ENCODE measurements at regions not wholly inside any gene's neighbourhood (a gene's known extent, or its start where the extent isn't known, plus 50 kb on each side); places are given as distances from the start of the nearest gene placed in this dataset.

DNA sequence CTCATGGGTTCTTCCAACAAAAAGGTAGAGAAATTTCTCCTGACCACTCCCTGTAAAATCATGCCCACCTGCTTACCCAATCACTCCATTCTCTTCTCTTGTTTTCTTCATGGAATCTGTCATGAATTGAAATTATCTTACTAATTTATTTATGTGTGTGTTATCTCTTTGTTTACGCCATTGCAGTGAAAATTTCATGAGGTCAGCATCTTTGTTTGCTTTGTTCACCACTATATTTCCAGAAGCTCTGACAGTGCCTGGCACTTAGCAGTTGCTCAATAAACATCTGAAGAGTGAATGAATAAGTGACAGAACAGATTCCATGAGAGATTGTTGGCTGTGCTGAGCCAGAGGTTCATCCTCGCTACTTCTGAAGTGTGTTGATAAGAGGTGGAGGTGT, 329.5 kb downstream of the NXPE2 start:
- TF ChIP-seq, protein P1, sequence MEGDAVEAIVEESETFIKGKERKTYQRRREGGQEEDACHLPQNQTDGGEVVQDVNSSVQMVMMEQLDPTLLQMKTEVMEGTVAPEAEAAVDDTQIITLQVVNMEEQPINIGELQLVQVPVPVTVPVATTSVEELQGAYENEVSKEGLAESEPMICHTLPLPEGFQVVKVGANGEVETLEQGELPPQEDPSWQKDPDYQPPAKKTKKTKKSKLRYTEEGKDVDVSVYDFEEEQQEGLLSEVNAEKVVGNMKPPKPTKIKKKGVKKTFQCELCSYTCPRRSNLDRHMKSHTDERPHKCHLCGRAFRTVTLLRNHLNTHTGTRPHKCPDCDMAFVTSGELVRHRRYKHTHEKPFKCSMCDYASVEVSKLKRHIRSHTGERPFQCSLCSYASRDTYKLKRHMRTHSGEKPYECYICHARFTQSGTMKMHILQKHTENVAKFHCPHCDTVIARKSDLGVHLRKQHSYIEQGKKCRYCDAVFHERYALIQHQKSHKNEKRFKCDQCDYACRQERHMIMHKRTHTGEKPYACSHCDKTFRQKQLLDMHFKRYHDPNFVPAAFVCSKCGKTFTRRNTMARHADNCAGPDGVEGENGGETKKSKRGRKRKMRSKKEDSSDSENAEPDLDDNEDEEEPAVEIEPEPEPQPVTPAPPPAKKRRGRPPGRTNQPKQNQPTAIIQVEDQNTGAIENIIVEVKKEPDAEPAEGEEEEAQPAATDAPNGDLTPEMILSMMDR (IDR thresholded peaks at IDR 0.05): no peak
- TF ChIP-seq POLR2A (IDR thresholded peaks at IDR 0.05) (no peak), POLR2AphosphoS5 (IDR thresholded peaks at IDR 0.05) (no peak)

Data from breast epithelium (tissue), 3 donors.